ENCODE measurements at regions not wholly inside any gene's neighbourhood (a gene's known extent, or its start where the extent isn't known, plus 50 kb on each side); places are given as distances from the start of the nearest gene placed in this dataset.

DNA sequence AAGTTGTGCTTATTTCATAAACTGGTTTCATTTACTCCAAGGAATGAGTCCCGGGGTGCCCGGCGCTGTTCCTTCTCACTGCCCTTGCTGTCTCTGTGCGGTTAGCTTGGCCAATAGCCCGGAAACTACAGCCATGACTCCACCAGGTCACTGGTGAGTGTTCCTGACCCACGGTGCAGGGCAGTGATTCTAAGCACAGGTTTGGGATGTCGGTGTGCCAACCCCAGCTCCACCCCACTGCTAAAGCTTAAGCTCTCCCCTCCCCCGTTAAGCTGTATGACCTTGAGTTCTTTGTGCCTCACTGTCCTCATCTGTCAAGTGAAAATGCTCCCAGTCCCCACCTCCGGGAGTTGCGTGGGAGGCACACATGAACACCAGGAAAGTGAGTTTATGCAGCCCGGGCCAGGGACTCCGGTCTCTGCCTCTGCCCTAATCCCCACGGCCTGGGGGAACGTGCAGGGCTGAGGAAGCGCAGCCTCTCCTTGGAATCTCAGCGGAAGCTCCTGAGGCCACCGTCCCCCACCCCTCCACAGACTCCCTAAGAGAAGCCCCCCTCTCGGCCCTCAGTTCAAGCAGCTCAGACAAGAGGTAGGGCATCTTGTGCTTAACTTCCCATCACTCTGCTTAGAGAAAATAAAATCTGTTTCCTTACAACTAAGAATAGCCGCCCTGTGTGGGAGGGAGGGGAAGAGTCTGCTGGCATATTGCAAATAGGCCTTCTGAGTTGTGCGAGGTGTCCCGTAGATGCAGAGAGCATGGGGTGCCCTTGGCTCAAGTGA lies 92.0 kb upstream of the RAI14 start:
- Histone ChIP-seq H3K27me3 (no peaks in the 10 kb centered on the region), H3K9me3 (no peaks in the 10 kb centered on the region), H3K36me3 (no peaks in the 10 kb centered on the region), H3K27ac (no peak overlapping the region), H3K4me1 (no peaks in the 10 kb centered on the region), H3K4me3 (no peak overlapping the region)
- intact Hi-C loops (cut with DNase I): no loop called here
- ATAC-seq (peak; percentile 16), DNase-seq (no peak)
- TF ChIP-seq, protein P1, sequence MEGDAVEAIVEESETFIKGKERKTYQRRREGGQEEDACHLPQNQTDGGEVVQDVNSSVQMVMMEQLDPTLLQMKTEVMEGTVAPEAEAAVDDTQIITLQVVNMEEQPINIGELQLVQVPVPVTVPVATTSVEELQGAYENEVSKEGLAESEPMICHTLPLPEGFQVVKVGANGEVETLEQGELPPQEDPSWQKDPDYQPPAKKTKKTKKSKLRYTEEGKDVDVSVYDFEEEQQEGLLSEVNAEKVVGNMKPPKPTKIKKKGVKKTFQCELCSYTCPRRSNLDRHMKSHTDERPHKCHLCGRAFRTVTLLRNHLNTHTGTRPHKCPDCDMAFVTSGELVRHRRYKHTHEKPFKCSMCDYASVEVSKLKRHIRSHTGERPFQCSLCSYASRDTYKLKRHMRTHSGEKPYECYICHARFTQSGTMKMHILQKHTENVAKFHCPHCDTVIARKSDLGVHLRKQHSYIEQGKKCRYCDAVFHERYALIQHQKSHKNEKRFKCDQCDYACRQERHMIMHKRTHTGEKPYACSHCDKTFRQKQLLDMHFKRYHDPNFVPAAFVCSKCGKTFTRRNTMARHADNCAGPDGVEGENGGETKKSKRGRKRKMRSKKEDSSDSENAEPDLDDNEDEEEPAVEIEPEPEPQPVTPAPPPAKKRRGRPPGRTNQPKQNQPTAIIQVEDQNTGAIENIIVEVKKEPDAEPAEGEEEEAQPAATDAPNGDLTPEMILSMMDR (IDR thresholded peaks at IDR 0.05): no peak

DNA sequence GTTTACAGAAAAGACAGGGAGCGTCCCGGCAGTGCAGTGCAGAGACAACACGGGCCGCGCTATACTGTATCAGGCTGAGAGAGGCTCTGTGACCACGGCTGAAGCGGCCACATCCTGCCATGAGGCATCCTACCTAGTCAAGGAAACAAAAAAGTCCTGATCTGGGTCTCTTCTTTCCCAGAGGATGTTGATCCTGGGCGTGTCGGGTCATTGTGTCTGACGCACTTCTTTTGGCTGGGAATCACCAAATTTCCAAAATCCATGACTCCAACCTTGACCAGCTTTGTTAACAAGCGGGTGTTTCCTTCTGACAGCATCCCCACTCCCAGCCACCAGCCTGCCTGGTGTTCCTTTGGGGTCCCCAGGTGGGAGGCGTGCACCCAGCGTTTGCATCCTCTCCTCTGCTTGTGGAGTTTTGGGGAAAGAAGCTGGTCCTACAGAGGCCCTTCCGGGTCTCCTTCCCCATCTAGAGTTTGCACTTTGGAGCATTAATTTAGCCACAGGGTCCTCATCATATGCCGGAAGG lies 91.4 kb upstream of the RAI14 start:
- Histone ChIP-seq H3K9me3 (no peaks in the 10 kb centered on the region), H3K27ac (no peak overlapping the region), H3K4me3 (no peak overlapping the region), H3K27me3 (no peaks in the 10 kb centered on the region), H3K4me1 (no peaks in the 10 kb centered on the region), H3K36me3 (no peaks in the 10 kb centered on the region)
- DNase-seq: no peak
- peak; percentile 28 for ATAC-seq
- intact Hi-C loops (cut with DNase I): no loop called here
- TF ChIP-seq, protein P1 (IDR thresholded peaks at IDR 0.05): no peak

DNA sequence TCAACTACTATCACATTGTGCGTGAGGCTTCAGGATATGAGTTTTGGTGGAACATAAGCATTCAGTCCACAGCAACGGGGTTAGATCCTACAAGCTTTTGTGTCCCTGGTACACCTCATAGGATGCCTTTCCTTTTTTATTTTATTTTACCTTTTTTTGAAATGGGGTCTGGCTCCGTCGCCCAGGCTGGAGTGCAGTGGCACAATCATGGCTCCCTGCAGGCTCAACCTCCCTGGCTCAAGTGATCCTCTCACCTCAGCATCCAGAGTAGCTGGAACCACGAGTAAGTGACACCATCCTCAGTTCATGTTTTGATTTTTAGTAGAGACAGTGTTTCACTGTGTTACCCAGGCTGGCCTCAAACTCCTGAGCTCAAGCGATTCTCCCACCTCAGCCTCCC lies 86.0 kb upstream of the RAI14 start:
- Histone ChIP-seq H3K9me3 (no peaks in the 10 kb centered on the region), H3K36me3 (no peaks in the 10 kb centered on the region), H3K27ac (no peak overlapping the region), H3K4me1 (no peaks in the 10 kb centered on the region), H3K4me3 (no peak overlapping the region), H3K27me3 (no peaks in the 10 kb centered on the region)
- TF ChIP-seq, protein P1 (IDR thresholded peaks at IDR 0.05): no peak
- ATAC-seq: no peak
- intact Hi-C loops (cut with DNase I): no loop called here
- DNase-seq: no peak

DNA sequence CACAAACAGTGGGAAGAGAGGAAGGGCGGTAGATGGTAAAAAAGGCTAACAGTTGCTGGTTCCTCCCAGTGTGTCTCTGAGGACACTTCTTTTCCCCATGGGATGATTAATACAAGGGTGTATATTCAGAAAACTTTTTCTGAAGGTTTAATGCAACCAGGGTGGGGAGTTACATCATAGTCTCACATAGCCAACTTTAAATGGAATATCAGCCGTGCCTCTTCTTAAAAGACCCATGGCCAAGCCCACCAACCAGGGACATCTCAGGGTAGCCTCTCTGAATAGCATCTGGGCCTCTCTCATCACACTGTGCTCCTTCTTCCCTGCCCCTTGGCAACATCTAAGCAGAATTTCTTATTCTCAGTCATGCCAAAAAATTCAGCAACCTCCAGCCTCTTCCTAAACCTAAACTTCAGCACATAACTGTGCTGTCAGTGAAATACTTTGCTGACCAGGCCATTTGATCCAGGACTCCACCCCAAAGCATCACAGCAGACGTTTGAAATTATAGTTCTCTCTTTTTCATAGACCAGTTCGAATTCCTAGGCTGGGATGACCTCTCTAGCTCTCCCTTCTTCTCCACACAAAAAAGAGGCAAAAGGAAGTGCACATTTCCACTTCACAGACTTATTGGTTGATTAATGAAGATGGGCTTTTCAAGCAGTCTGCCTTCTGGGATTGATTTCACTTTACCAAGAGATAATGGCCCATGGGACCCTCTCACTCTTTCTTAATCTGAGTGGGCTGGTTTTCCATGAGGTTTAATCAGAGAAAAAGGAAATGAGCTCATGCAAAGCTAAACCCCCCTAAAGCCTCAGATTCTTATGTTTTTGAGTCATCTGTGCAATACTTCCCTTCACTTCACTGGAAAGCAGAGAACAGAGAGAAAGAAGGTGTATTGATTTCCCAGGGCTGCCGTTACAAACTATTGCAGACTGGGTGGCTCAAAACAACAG lies 85.1 kb upstream of the RAI14 start:
- ATAC-seq (no peak), DNase-seq (no peak)
- Histone ChIP-seq H3K4me1 (no peaks in the 10 kb centered on the region), H3K36me3 (no peaks in the 10 kb centered on the region), H3K9me3 (no peaks in the 10 kb centered on the region), H3K27ac (no peak overlapping the region), H3K4me3 (no peak overlapping the region), H3K27me3 (no peaks in the 10 kb centered on the region)
- intact Hi-C loops (cut with DNase I): no loop called here
- TF ChIP-seq, protein P1 (IDR thresholded peaks at IDR 0.05): no peak

DNA sequence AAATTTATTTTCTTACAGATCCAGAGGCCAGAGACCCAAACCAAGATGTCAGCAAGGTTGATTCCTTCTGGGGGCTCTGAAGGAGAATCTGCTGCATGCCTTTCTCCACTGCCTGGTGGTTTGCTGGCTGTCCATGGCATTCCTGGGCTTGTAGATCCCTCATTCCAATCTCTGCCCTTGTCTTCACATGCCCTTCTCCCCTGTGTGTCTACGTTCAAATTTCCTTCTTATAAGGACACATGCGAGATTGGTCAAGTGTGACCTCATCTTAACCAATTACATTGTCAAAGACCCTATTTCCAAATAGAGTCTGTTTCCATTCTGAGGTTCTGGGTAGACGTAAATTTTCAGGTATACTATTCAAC lies 84.5 kb upstream of the RAI14 start:
- no peak for DNase-seq
- TF ChIP-seq, protein P1 (IDR thresholded peaks at IDR 0.05): no peak
- H3K36me3 ChIP-seq: no peaks in the 10 kb centered on the region
- no peaks in the 10 kb centered on the region for H3K4me1 ChIP-seq
- no peak for ATAC-seq
- H3K4me3 ChIP-seq: no peak overlapping the region
- H3K27ac ChIP-seq: no peak overlapping the region
- H3K27me3 ChIP-seq: no peaks in the 10 kb centered on the region
- intact Hi-C loops (cut with DNase I): no loop called here
- no peaks in the 10 kb centered on the region for H3K9me3 ChIP-seq
